Stomach (tissue), 4 donors: ENCODE measurements at regions not wholly inside any gene's neighbourhood (a gene's known extent, or its start where the extent isn't known, plus 50 kb on each side); places are given as distances from the start of the nearest gene placed in this dataset.

Source experiments
- EP300 ChIP-seq: sonication (generic); formaldehyde crosslinking; IDR thresholded peaks from one replicate; pipeline ENCODE4 v1.6.1; 2017; ENCODE audit warnings: antibody characterized with exemption
- POLR2A ChIP-seq, 4 donors: fragments of 450-650 bp; IDR thresholded peaks; one replicate each; pipeline ENCODE4 v1.6.1; 2016; ENCODE audit warnings: antibody characterized with exemption in 4 of 4, control low read depth in 2 of 4, mild to moderate bottlenecking in 1 of 4, moderate library complexity in 1 of 4
- TF ChIP-seq, protein P1 (sequence below), 7 experiments: fragments of 450-650 bp in 4 of 7; fragments of 200-600 bp in 3 of 7; sonication (generic) in 3 of 7; IDR thresholded peaks; one replicate each; pipeline ENCODE4 v1.5.1; 2016 to 2019; ENCODE audit warnings: antibody characterized with exemption in 7 of 7, control low read depth in 2 of 7, mild to moderate bottlenecking in 1 of 7

DNA sequence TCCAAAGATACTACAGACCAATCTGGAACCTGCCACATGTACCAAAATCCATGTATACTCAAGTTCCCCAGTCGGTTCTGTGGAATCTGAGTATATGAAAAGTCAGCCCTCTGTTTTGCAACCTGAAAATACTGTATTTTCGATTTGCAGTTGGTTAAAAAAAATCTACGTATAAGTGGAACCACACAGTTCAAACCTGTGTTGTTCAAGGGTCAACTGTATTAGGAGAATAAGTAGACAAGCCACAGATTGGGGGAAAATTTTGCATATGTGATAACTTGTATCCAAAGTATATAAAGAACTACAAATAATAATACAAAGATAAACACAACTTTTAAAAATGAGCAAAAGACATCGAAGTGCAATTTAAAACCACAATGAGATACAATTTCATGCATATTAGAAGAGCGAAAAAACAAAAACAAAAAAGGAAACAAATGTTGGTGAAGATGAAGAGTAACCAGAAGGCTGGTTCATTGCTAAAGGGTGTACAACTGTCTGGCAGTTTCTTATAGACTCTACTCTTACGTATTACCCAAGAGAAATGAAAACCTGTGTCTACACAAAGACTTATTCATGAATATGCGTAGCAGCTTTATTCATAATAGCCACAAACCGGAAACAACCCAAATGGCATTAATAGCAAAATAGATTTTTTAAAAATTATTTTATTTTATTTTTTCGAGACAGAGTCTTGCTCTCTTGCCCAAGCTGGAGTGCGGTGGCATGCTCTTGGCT, 180.8 kb downstream of the BCAS1 start:
- no peak for TF ChIP-seq POLR2A (IDR thresholded peaks at IDR 0.05)
- TF ChIP-seq, protein P1, sequence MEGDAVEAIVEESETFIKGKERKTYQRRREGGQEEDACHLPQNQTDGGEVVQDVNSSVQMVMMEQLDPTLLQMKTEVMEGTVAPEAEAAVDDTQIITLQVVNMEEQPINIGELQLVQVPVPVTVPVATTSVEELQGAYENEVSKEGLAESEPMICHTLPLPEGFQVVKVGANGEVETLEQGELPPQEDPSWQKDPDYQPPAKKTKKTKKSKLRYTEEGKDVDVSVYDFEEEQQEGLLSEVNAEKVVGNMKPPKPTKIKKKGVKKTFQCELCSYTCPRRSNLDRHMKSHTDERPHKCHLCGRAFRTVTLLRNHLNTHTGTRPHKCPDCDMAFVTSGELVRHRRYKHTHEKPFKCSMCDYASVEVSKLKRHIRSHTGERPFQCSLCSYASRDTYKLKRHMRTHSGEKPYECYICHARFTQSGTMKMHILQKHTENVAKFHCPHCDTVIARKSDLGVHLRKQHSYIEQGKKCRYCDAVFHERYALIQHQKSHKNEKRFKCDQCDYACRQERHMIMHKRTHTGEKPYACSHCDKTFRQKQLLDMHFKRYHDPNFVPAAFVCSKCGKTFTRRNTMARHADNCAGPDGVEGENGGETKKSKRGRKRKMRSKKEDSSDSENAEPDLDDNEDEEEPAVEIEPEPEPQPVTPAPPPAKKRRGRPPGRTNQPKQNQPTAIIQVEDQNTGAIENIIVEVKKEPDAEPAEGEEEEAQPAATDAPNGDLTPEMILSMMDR (IDR thresholded peaks at IDR 0.05): no peak
- TF ChIP-seq EP300: no peak
